ENCODE measurements at regions not wholly inside any gene's neighbourhood (a gene's known extent, or its start where the extent isn't known, plus 50 kb on each side); places are given as distances from the start of the nearest gene placed in this dataset.

DNA sequence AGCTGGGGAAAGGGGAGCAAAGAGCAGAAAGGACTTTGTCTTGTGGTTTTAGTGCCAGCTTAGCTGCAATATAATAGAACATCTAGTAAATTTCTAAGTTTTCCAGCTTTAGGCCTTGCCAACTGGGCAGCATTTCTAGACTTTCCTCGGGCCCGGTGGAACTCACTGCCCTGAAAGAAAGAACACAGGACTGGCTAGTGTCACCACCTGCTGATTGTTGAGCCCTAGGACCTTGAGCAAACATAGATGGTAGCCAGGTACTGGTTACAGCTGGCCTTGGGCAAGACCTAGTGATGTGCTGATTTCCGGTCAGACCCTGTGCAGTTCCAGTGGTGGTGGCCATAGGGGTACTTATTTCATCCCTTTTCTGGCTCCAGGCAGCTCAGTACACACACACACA lies 753.2 kb upstream of the B3GALT2 start (continued):
- TF ChIP-seq, protein P1, sequence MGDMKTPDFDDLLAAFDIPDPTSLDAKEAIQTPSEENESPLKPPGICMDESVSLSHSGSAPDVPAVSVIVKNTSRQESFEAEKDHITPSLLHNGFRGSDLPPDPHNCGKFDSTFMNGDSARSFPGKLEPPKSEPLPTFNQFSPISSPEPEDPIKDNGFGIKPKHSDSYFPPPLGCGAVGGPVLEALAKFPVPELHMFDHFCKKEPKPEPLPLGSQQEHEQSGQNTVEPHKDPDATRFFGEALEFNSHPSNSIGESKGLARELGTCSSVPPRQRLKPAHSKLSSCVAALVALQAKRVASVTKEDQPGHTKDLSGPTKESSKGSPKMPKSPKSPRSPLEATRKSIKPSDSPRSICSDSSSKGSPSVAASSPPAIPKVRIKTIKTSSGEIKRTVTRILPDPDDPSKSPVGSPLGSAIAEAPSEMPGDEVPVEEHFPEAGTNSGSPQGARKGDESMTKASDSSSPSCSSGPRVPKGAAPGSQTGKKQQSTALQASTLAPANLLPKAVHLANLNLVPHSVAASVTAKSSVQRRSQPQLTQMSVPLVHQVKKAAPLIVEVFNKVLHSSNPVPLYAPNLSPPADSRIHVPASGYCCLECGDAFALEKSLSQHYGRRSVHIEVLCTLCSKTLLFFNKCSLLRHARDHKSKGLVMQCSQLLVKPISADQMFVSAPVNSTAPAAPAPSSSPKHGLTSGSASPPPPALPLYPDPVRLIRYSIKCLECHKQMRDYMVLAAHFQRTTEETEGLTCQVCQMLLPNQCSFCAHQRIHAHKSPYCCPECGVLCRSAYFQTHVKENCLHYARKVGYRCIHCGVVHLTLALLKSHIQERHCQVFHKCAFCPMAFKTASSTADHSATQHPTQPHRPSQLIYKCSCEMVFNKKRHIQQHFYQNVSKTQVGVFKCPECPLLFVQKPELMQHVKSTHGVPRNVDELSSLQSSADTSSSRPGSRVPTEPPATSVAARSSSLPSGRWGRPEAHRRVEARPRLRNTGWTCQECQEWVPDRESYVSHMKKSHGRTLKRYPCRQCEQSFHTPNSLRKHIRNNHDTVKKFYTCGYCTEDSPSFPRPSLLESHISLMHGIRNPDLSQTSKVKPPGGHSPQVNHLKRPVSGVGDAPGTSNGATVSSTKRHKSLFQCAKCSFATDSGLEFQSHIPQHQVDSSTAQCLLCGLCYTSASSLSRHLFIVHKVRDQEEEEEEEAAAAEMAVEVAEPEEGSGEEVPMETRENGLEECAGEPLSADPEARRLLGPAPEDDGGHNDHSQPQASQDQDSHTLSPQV (IDR thresholded peaks at IDR 0.05) = no peak
- TF ChIP-seq, protein P2, sequence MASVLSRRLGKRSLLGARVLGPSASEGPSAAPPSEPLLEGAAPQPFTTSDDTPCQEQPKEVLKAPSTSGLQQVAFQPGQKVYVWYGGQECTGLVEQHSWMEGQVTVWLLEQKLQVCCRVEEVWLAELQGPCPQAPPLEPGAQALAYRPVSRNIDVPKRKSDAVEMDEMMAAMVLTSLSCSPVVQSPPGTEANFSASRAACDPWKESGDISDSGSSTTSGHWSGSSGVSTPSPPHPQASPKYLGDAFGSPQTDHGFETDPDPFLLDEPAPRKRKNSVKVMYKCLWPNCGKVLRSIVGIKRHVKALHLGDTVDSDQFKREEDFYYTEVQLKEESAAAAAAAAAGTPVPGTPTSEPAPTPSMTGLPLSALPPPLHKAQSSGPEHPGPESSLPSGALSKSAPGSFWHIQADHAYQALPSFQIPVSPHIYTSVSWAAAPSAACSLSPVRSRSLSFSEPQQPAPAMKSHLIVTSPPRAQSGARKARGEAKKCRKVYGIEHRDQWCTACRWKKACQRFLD (CRISPR knock-in tag; IDR thresholded peaks at IDR 0.05) = no peak
- TF ChIP-seq ZNF175 (CRISPR knock-in tag; IDR thresholded peaks at IDR 0.05; ENCODE audit: low read depth) (no peak), KLF13 (tag; IDR thresholded peaks at IDR 0.05; ENCODE audit: borderline replicate concordance, low read depth) (no peak), RUNX1 (IDR thresholded peaks at IDR 0.05; ENCODE audit: low read depth) (no peak), DNMT1 (IDR thresholded peaks at IDR 0.05) (no peak), MYBL2 (IDR thresholded peaks at IDR 0.05; ENCODE audit: low read depth) (no peak), MYBL2 (CRISPR knock-in tag; IDR thresholded peaks at IDR 0.05; ENCODE audit: borderline replicate concordance) (no peak), SRF (CRISPR knock-in tag; IDR thresholded peaks at IDR 0.05) (no peak), MCM7 (IDR thresholded peaks at IDR 0.05) (no peak)
- TF ChIP-seq, protein P3, sequence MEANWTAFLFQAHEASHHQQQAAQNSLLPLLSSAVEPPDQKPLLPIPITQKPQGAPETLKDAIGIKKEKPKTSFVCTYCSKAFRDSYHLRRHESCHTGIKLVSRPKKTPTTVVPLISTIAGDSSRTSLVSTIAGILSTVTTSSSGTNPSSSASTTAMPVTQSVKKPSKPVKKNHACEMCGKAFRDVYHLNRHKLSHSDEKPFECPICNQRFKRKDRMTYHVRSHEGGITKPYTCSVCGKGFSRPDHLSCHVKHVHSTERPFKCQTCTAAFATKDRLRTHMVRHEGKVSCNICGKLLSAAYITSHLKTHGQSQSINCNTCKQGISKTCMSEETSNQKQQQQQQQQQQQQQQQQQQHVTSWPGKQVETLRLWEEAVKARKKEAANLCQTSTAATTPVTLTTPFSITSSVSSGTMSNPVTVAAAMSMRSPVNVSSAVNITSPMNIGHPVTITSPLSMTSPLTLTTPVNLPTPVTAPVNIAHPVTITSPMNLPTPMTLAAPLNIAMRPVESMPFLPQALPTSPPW (CRISPR knock-in tag; IDR thresholded peaks at IDR 0.05) = no peak
- TF ChIP-seq, protein P4, sequence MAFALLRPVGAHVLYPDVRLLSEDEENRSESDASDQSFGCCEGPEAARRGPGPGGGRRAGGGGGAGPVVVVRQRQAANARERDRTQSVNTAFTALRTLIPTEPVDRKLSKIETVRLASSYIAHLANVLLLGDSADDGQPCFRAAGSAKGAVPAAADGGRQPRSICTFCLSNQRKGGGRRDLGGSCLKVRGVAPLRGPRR (CRISPR knock-in tag; IDR thresholded peaks at IDR 0.05) = no peak

Measured in K562 (cell line).